Loucy (cell line): ENCODE measurements at regions not wholly inside any gene's neighbourhood (a gene's known extent, or its start where the extent isn't known, plus 50 kb on each side); places are given as distances from the start of the nearest gene placed in this dataset.

Experiments used
- EZH2phosphoT487 ChIP-seq: fragments of 200-600 bp; IDR thresholded peaks from 2 replicates; pipeline ENCODE4 v1.6.1; 2018; ENCODE audit warnings: antibody characterized with exemption, mild to moderate bottlenecking, moderate library complexity, borderline replicate concordance
- TF ChIP-seq, protein P1 (sequence below): fragments of 200-600 bp; sonication (generic); conservative IDR thresholded peaks from 2 replicates; pipeline ENCODE4 v1.5.1; 2014; ENCODE audit warnings: mild to moderate bottlenecking, antibody characterized with exemption, low read length

DNA sequence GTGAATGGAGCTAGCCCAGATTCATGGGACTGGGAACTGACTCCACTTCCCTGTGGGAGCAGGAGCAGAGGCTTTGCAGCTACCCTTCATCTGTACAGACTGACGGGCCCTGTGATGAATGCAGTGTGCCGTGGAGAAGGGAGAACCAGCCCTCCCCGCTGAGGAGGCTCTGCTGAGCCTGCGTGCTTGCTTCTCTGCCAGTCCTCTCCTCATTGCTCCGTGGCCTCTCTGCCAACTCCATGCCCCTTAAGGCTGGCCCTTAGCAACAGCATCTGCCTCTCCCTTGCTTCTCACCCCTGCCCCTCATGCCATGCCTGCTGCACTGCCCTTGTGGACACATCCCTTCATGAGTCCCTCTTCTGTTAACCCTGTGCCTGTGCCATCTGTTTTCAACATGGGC, 53.6 kb downstream of the GADD45G start:
- TF ChIP-seq, protein P1, sequence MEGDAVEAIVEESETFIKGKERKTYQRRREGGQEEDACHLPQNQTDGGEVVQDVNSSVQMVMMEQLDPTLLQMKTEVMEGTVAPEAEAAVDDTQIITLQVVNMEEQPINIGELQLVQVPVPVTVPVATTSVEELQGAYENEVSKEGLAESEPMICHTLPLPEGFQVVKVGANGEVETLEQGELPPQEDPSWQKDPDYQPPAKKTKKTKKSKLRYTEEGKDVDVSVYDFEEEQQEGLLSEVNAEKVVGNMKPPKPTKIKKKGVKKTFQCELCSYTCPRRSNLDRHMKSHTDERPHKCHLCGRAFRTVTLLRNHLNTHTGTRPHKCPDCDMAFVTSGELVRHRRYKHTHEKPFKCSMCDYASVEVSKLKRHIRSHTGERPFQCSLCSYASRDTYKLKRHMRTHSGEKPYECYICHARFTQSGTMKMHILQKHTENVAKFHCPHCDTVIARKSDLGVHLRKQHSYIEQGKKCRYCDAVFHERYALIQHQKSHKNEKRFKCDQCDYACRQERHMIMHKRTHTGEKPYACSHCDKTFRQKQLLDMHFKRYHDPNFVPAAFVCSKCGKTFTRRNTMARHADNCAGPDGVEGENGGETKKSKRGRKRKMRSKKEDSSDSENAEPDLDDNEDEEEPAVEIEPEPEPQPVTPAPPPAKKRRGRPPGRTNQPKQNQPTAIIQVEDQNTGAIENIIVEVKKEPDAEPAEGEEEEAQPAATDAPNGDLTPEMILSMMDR: no peak
- no peak for TF ChIP-seq EZH2phosphoT487
